ENCODE measurements at regions not wholly inside any gene's neighbourhood (a gene's known extent, or its start where the extent isn't known, plus 50 kb on each side); places are given as distances from the start of the nearest gene placed in this dataset.

DNA sequence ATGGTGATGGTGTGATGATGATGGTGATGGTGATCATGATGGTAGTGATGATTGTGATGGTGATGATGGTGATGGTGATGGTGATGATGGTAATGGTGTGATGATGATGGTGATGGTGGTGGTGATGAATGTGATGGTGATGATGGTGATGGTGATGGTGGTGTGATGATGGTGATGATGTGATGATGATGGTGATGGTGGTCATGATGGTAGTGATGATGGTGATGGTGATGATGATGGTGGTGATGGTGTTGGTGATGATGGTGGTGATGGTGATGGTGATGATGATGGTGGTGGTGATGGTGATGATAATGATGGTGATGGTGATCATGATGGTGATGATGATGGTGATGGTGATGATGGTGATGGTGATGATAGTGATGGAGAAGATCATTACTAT is 120.3 kb downstream of the ZNF664 start:
- TF ChIP-seq, protein P1, sequence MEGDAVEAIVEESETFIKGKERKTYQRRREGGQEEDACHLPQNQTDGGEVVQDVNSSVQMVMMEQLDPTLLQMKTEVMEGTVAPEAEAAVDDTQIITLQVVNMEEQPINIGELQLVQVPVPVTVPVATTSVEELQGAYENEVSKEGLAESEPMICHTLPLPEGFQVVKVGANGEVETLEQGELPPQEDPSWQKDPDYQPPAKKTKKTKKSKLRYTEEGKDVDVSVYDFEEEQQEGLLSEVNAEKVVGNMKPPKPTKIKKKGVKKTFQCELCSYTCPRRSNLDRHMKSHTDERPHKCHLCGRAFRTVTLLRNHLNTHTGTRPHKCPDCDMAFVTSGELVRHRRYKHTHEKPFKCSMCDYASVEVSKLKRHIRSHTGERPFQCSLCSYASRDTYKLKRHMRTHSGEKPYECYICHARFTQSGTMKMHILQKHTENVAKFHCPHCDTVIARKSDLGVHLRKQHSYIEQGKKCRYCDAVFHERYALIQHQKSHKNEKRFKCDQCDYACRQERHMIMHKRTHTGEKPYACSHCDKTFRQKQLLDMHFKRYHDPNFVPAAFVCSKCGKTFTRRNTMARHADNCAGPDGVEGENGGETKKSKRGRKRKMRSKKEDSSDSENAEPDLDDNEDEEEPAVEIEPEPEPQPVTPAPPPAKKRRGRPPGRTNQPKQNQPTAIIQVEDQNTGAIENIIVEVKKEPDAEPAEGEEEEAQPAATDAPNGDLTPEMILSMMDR (IDR thresholded peaks at IDR 0.05) = no peak
- TF ChIP-seq EZH2 (IDR thresholded peaks at IDR 0.05) = no peak
- no peak for TF ChIP-seq EZH2phosphoT487 (IDR thresholded peaks at IDR 0.05)

All from neural progenitor cell (in vitro differentiated cells).